ENCODE measurements at regions not wholly inside any gene's neighbourhood (a gene's known extent, or its start where the extent isn't known, plus 50 kb on each side); places are given as distances from the start of the nearest gene placed in this dataset.
"Not testable (repeated sequence)": the region's sequence is repeated elsewhere in the genome, so short reads cannot be mapped to it uniquely, and the experiment has no call there.

GRCh38 chr7:66464059-66464458 lies 164.6 kb upstream of the KCTD7 start:
- H3K4me1 ChIP-seq (ENCODE audit: control extremely low read depth in 1 of 4, control insufficient read depth in 4 of 4, insufficient read depth in 4 of 4, low read length in 3 of 4), result peaks cover 0 to 20% (median 15%) of the 10 kb centered on the region in 4 experiments
- no peak for DNase-seq
- no peaks in the 10 kb centered on the region for H3K27me3 ChIP-seq (replicated peaks in 2 of 5; ENCODE audit: control insufficient read depth in 4 of 5, insufficient read depth in 5 of 5, low read length in 4 of 5)
- peaks cover 0 to 4% (median 0%) of the 10 kb centered on the region in 5 experiments for H3K9me3 ChIP-seq (ENCODE audit: control extremely low read depth in 1 of 5, control insufficient read depth in 4 of 5, insufficient read depth in 2 of 5, low read depth in 1 of 5, low read length in 4 of 5)
- WGBS (ENCODE audit: insufficient coverage), result 83% methylated on average over 1 of the region's 6 CpGs
- H3K36me3 ChIP-seq (ENCODE audit: control insufficient read depth in 4 of 4, insufficient read depth in 4 of 4, low read length in 3 of 4), result no peaks in the 10 kb centered on the region
- no peak overlapping the region for H3K4me3 ChIP-seq (ENCODE audit: control insufficient read depth in 1 of 7, extremely low read depth in 1 of 7, insufficient read depth in 4 of 7, low read depth in 2 of 7, low read length in 6 of 7)
- H3K27ac ChIP-seq (ENCODE audit: insufficient read depth in 1 of 2, low read depth in 1 of 2, low read length in 2 of 2, poor library complexity in 1 of 2, severe bottlenecking in 2 of 2), result no peak overlapping the region
- ChIA-PET POLR2A (no interaction called here), CTCF (no interaction called here)

- Histone ChIP-seq H3K27me3 (replicated peaks in 2 of 5; ENCODE audit: control insufficient read depth in 4 of 5, insufficient read depth in 5 of 5, low read length in 4 of 5) (no peaks in the 10 kb centered on the region), H3K4me1 (ENCODE audit: control extremely low read depth in 1 of 4, control insufficient read depth in 4 of 4, insufficient read depth in 4 of 4, low read length in 3 of 4) (no peaks in the 10 kb centered on the region), H3K4me3 (ENCODE audit: control insufficient read depth in 1 of 7, extremely low read depth in 1 of 7, insufficient read depth in 4 of 7, low read depth in 2 of 7, low read length in 6 of 7) (no peak overlapping the region), H3K27ac (ENCODE audit: insufficient read depth in 1 of 2, low read depth in 1 of 2, low read length in 2 of 2, poor library complexity in 1 of 2, severe bottlenecking in 2 of 2) (no peak overlapping the region), H3K36me3 (ENCODE audit: control insufficient read depth in 4 of 4, insufficient read depth in 4 of 4, low read length in 3 of 4) (no peaks in the 10 kb centered on the region), H3K9me3 (ENCODE audit: control extremely low read depth in 1 of 5, control insufficient read depth in 4 of 5, insufficient read depth in 2 of 5, low read depth in 1 of 5, low read length in 4 of 5) (peaks cover 0 to 4% (median 0%) of the 10 kb centered on the region in 5 experiments)
- DNase-seq, result no peak
- ChIA-PET CTCF (no interaction called here), POLR2A (no interaction called here)
- no CpG with 5 or more reads among the region's 8 CpGs for WGBS (ENCODE audit: insufficient coverage)
These were observed 162.5 kb upstream of the KCTD7 start for GRCh38 chr7:66466081-66466600.

GRCh38 chr7:66467887-66468286 lies 160.8 kb upstream of the KCTD7 start:
- H3K36me3 ChIP-seq (ENCODE audit: control insufficient read depth in 4 of 4, insufficient read depth in 4 of 4, low read length in 3 of 4), result no peaks in the 10 kb centered on the region
- WGBS (ENCODE audit: insufficient coverage), result no CpG with 5 or more reads among the region's 2 CpGs
- POLR2A ChIA-PET, result no interaction called here
- H3K27ac ChIP-seq (ENCODE audit: insufficient read depth in 1 of 2, low read depth in 1 of 2, low read length in 2 of 2, poor library complexity in 1 of 2, severe bottlenecking in 2 of 2), result no peak overlapping the region
- CTCF ChIA-PET, result no interaction called here
- DNase-seq, result no peak
- no peaks in the 10 kb centered on the region for H3K27me3 ChIP-seq (replicated peaks in 2 of 5; ENCODE audit: control insufficient read depth in 4 of 5, insufficient read depth in 5 of 5, low read length in 4 of 5)
- no peaks in the 10 kb centered on the region for H3K9me3 ChIP-seq (ENCODE audit: control extremely low read depth in 1 of 5, control insufficient read depth in 4 of 5, insufficient read depth in 2 of 5, low read depth in 1 of 5, low read length in 4 of 5)
- H3K4me3 ChIP-seq (ENCODE audit: control insufficient read depth in 1 of 7, extremely low read depth in 1 of 7, insufficient read depth in 4 of 7, low read depth in 2 of 7, low read length in 6 of 7), result no peak overlapping the region
- no peaks in the 10 kb centered on the region for H3K4me1 ChIP-seq (ENCODE audit: control extremely low read depth in 1 of 4, control insufficient read depth in 4 of 4, insufficient read depth in 4 of 4, low read length in 3 of 4)

- POLR2A ChIA-PET; H3K27ac ChIP-seq (ENCODE audit: insufficient read depth in 1 of 2, low read depth in 1 of 2, low read length in 2 of 2, poor library complexity in 1 of 2, severe bottlenecking in 2 of 2); DNase-seq; CTCF ChIA-PET; H3K27me3 ChIP-seq (replicated peaks in 2 of 5; ENCODE audit: control insufficient read depth in 4 of 5, insufficient read depth in 5 of 5, low read length in 4 of 5); H3K9me3 ChIP-seq (ENCODE audit: control extremely low read depth in 1 of 5, control insufficient read depth in 4 of 5, insufficient read depth in 2 of 5, low read depth in 1 of 5, low read length in 4 of 5); H3K4me1 ChIP-seq (ENCODE audit: control extremely low read depth in 1 of 4, control insufficient read depth in 4 of 4, insufficient read depth in 4 of 4, low read length in 3 of 4); H3K4me3 ChIP-seq (ENCODE audit: control insufficient read depth in 1 of 7, extremely low read depth in 1 of 7, insufficient read depth in 4 of 7, low read depth in 2 of 7, low read length in 6 of 7): not testable (repeated sequence)
- WGBS (ENCODE audit: insufficient coverage), result 94% methylated on average over 2 of the region's 3 CpGs
- H3K36me3 ChIP-seq (ENCODE audit: control insufficient read depth in 4 of 4, insufficient read depth in 4 of 4, low read length in 3 of 4), result peaks cover 0 to 14% (median 4%) of the 10 kb centered on the region in 4 experiments
These were observed 155.6 kb upstream of the KCTD7 start for GRCh38 chr7:66473064-66473463.

- POLR2A ChIA-PET, result interaction anchor here (0.6 kb wide), 1 partner anchor 24 kb away, joined by 3 read pairs; no protein-coding TSS in a partner anchor
- DNase-seq, result no peak
- Histone ChIP-seq H3K36me3 (ENCODE audit: control insufficient read depth in 4 of 4, insufficient read depth in 4 of 4, low read length in 3 of 4) (peaks cover 0 to 14% (median 4%) of the 10 kb centered on the region in 4 experiments), H3K4me3 (ENCODE audit: control insufficient read depth in 1 of 7, extremely low read depth in 1 of 7, insufficient read depth in 4 of 7, low read depth in 2 of 7, low read length in 6 of 7) (no peak overlapping the region), H3K27ac (ENCODE audit: insufficient read depth in 1 of 2, low read depth in 1 of 2, low read length in 2 of 2, poor library complexity in 1 of 2, severe bottlenecking in 2 of 2) (no peak overlapping the region), H3K9me3 (ENCODE audit: control extremely low read depth in 1 of 5, control insufficient read depth in 4 of 5, insufficient read depth in 2 of 5, low read depth in 1 of 5, low read length in 4 of 5) (no peaks in the 10 kb centered on the region), H3K4me1 (ENCODE audit: control extremely low read depth in 1 of 4, control insufficient read depth in 4 of 4, insufficient read depth in 4 of 4, low read length in 3 of 4) (no peaks in the 10 kb centered on the region), H3K27me3 (replicated peaks in 2 of 5; ENCODE audit: control insufficient read depth in 4 of 5, insufficient read depth in 5 of 5, low read length in 4 of 5) (no peaks in the 10 kb centered on the region)
- CTCF ChIA-PET, result no interaction called here
- WGBS (ENCODE audit: insufficient coverage), result 96% methylated on average over 37 of the region's 45 CpGs
These were observed 154.2 kb upstream of the KCTD7 start for GRCh38 chr7:66474441-66474840.

- H3K4me3 ChIP-seq (ENCODE audit: control insufficient read depth in 1 of 7, extremely low read depth in 1 of 7, insufficient read depth in 4 of 7, low read depth in 2 of 7, low read length in 6 of 7); POLR2A ChIA-PET; DNase-seq; H3K27me3 ChIP-seq (replicated peaks in 2 of 5; ENCODE audit: control insufficient read depth in 4 of 5, insufficient read depth in 5 of 5, low read length in 4 of 5); H3K9me3 ChIP-seq (ENCODE audit: control extremely low read depth in 1 of 5, control insufficient read depth in 4 of 5, insufficient read depth in 2 of 5, low read depth in 1 of 5, low read length in 4 of 5); CTCF ChIA-PET; H3K4me1 ChIP-seq (ENCODE audit: control extremely low read depth in 1 of 4, control insufficient read depth in 4 of 4, insufficient read depth in 4 of 4, low read length in 3 of 4); H3K27ac ChIP-seq (ENCODE audit: insufficient read depth in 1 of 2, low read depth in 1 of 2, low read length in 2 of 2, poor library complexity in 1 of 2, severe bottlenecking in 2 of 2): not testable (repeated sequence)
- peaks cover 0 to 14% (median 6%) of the 10 kb centered on the region in 4 experiments for H3K36me3 ChIP-seq (ENCODE audit: control insufficient read depth in 4 of 4, insufficient read depth in 4 of 4, low read length in 3 of 4)
- WGBS (ENCODE audit: insufficient coverage), result no CpG with 5 or more reads among the region's 3 CpGs
These were observed 152.6 kb upstream of the KCTD7 start for GRCh38 chr7:66476056-66476455.

- CTCF ChIA-PET; H3K4me3 ChIP-seq (ENCODE audit: control insufficient read depth in 1 of 7, extremely low read depth in 1 of 7, insufficient read depth in 4 of 7, low read depth in 2 of 7, low read length in 6 of 7); POLR2A ChIA-PET: not testable (repeated sequence)
These were observed 150.8 kb upstream of the KCTD7 start for GRCh38 chr7:66477822-66478397.

More at GRCh38 chr7:66477822-66478397, 150.8 kb upstream of the KCTD7 start:
- H3K27ac ChIP-seq (ENCODE audit: insufficient read depth in 1 of 2, low read depth in 1 of 2, low read length in 2 of 2, poor library complexity in 1 of 2, severe bottlenecking in 2 of 2); H3K27me3 ChIP-seq (replicated peaks in 2 of 5; ENCODE audit: control insufficient read depth in 4 of 5, insufficient read depth in 5 of 5, low read length in 4 of 5); DNase-seq; H3K4me1 ChIP-seq (ENCODE audit: control extremely low read depth in 1 of 4, control insufficient read depth in 4 of 4, insufficient read depth in 4 of 4, low read length in 3 of 4); H3K9me3 ChIP-seq (ENCODE audit: control extremely low read depth in 1 of 5, control insufficient read depth in 4 of 5, insufficient read depth in 2 of 5, low read depth in 1 of 5, low read length in 4 of 5): not testable (repeated sequence)
- peaks cover 2 to 14% (median 11%) of the 10 kb centered on the region in 4 experiments for H3K36me3 ChIP-seq (ENCODE audit: control insufficient read depth in 4 of 4, insufficient read depth in 4 of 4, low read length in 3 of 4)
- WGBS (ENCODE audit: insufficient coverage), result 94% methylated on average over 2 of the region's 3 CpGs
